ENCODE measurements at regions not wholly inside any gene's neighbourhood (a gene's known extent, or its start where the extent isn't known, plus 50 kb on each side); places are given as distances from the start of the nearest gene placed in this dataset.
"Not testable (repeated sequence)": the region's sequence is repeated elsewhere in the genome, so short reads cannot be mapped to it uniquely, and the experiment has no call there.

GRCh38 chr4:189204616-189205015 is 736.1 kb upstream of the FRG1 start:
- H3K4me3 ChIP-seq (ENCODE audit: low read depth, low read length), result no peak overlapping the region
- TF ChIP-seq, protein P1, sequence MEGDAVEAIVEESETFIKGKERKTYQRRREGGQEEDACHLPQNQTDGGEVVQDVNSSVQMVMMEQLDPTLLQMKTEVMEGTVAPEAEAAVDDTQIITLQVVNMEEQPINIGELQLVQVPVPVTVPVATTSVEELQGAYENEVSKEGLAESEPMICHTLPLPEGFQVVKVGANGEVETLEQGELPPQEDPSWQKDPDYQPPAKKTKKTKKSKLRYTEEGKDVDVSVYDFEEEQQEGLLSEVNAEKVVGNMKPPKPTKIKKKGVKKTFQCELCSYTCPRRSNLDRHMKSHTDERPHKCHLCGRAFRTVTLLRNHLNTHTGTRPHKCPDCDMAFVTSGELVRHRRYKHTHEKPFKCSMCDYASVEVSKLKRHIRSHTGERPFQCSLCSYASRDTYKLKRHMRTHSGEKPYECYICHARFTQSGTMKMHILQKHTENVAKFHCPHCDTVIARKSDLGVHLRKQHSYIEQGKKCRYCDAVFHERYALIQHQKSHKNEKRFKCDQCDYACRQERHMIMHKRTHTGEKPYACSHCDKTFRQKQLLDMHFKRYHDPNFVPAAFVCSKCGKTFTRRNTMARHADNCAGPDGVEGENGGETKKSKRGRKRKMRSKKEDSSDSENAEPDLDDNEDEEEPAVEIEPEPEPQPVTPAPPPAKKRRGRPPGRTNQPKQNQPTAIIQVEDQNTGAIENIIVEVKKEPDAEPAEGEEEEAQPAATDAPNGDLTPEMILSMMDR (IDR thresholded peaks at IDR 0.05; ENCODE audit: control insufficient read depth, extremely low read depth, insufficient read depth), result no peak

DNA sequence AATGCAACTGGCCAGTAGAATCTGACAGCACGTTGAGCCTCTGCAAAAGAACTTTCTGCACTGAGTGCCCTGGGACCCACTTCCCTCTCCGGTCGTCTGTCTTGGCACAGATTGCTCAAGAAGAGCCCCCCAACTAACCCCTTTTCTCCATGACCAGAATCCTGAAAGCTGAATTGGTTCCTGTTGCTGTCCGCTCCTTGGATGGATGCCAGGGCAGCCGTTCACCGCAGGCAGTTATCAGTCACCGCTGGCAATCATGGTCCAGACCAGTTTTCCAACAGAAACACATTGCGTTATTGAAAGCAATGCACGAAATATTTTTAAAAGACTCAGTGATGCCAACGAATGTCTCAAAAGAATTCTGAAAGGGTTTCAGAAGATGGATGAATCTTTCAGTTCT is 733.7 kb upstream of the FRG1 start:
- TF ChIP-seq, protein P1 (IDR thresholded peaks at IDR 0.05; ENCODE audit: control insufficient read depth, extremely low read depth, insufficient read depth), result no peak

More at GRCh38 chr4:189204616-189205015, 736.1 kb upstream of the FRG1 start:
- no peak for DNase-seq (ENCODE audit: low read depth)

GRCh38 chr4:189207872-189208271 is 732.8 kb upstream of the FRG1 start:
- no peak for DNase-seq (ENCODE audit: low read depth)
- H3K4me3 ChIP-seq (ENCODE audit: low read depth, low read length), result no peak overlapping the region
- TF ChIP-seq, protein P1 (IDR thresholded peaks at IDR 0.05; ENCODE audit: control insufficient read depth, extremely low read depth, insufficient read depth), result no peak

More for the DNA sequence above, 733.7 kb upstream of the FRG1 start:
- no peak for DNase-seq (ENCODE audit: low read depth)
- no peak overlapping the region for H3K4me3 ChIP-seq (ENCODE audit: low read depth, low read length)

DNA sequence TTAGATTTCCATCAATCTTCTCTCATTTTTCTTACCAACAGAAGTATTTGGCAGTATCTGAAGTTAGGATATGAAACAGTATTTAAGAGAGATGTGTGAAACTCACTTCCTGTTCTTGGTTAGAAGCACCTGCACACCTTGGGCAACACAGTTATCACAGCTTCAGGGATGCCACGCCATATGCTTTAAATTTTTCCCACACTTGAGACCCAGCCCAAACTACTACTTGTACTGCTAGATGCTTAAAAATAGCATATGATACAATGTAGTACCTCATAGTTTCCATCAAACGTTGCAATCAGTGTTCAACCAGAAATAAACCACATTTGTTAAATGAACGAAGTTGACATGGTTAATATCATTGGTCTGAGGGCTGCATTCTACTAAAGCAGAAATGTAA is 725.1 kb upstream of the FRG1 start:
- no peak overlapping the region for H3K4me3 ChIP-seq (ENCODE audit: low read depth, low read length)
- DNase-seq (ENCODE audit: low read depth), result no peak
- TF ChIP-seq, protein P1 (IDR thresholded peaks at IDR 0.05; ENCODE audit: control insufficient read depth, extremely low read depth, insufficient read depth), result no peak

DNA sequence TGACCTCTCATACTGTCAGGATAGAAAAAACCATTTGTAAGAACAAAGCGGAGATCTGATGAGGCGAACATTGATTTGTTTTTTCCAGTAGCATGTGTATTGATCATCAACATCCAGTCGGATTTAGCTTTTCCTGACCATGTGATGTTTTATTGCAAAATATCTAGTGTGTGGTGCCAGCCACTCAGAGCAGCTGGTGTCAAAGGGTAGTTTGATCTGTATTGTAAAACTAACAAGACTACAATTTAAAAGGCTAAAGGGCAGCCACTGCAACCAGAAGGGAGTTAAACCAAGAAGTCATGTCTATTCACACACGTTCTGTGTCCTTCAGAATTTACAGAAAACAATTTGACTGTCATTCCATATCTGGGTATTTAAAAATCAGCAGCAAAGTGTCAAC is 719.0 kb upstream of the FRG1 start:
- no peak overlapping the region for H3K4me3 ChIP-seq (ENCODE audit: low read depth, low read length)
- DNase-seq (ENCODE audit: low read depth), result no peak
- TF ChIP-seq, protein P1 (IDR thresholded peaks at IDR 0.05; ENCODE audit: control insufficient read depth, extremely low read depth, insufficient read depth), result no peak

- no peak for DNase-seq (ENCODE audit: low read depth)
- TF ChIP-seq, protein P1 (IDR thresholded peaks at IDR 0.05; ENCODE audit: control insufficient read depth, extremely low read depth, insufficient read depth), result no peak
Observed at GRCh38 chr4:189228726-189229125, 711.9 kb upstream of the FRG1 start.

GRCh38 chr4:189232274-189232673 is 708.4 kb upstream of the FRG1 start:
- TF ChIP-seq, protein P1 (IDR thresholded peaks at IDR 0.05; ENCODE audit: control insufficient read depth, extremely low read depth, insufficient read depth), result no peak
- peak; percentile 6 for DNase-seq (ENCODE audit: low read depth)
- no peak overlapping the region for H3K4me3 ChIP-seq (ENCODE audit: low read depth, low read length)

More at GRCh38 chr4:189228726-189229125, 711.9 kb upstream of the FRG1 start:
- no peak overlapping the region for H3K4me3 ChIP-seq (ENCODE audit: low read depth, low read length)

DNA sequence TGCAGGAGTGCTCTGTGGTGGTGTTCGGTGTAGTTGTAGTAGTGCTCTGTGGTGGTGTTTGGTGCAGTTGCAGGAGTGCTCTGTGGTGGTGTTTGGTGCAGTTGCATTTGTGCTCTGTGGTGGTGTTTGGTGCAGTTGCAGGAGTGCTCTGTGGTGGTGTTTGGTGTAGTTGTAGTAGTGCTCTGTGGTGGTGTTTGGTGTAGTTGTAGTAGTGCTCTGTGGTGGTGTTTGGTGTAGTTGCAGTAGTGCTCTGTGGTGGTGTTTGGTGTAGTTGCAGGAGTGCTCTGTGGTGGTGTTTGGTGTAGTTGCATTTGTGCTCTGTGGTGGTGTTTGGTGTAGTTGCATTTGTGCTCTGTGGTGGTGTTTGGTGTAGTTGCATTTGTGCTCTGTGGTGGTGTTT is 706.9 kb upstream of the FRG1 start:
- not testable (repeated sequence) for DNase-seq (ENCODE audit: low read depth); H3K4me3 ChIP-seq (ENCODE audit: low read depth, low read length)

GRCh38 chr4:189234948-189235347 is 705.7 kb upstream of the FRG1 start:
- not testable (repeated sequence) for H3K4me3 ChIP-seq (ENCODE audit: low read depth, low read length); DNase-seq (ENCODE audit: low read depth)
